Ovary (tissue), 7 donors: ENCODE measurements at regions not wholly inside any gene's neighbourhood (a gene's known extent, or its start where the extent isn't known, plus 50 kb on each side); places are given as distances from the start of the nearest gene placed in this dataset.
A peak's percentile ranks its signal among the peaks of the same experiment; 100 is the strongest.
"Not testable (repeated sequence)": the region's sequence is repeated elsewhere in the genome, so short reads cannot be mapped to it uniquely, and the experiment has no call there.

Experiments used
- DNase-seq, 5 donors: peaks; one replicate each; pipeline ENCODE4 v3.0.0-alpha.2; 2019 to 2020
- H3K27ac ChIP-seq, 2 donors: fragments of 200-600 bp; one replicate each; pipeline versions ENCODE4 v1.5.1 to v1.8.0; 2019 to 2022
- H3K27me3 ChIP-seq: fragments of 200-600 bp; one replicate; pipeline ENCODE4 v1.8.0; 2022
- H3K36me3 ChIP-seq: fragments of 200-600 bp; sonication (generic); one replicate; pipeline ENCODE4 v1.5.1; 2019
- H3K4me1 ChIP-seq: one replicate; pipeline ENCODE4 v1.8.1; 2013; ENCODE audit warnings: mild to moderate bottlenecking, moderate library complexity; ENCODE audit not compliant: insufficient read depth
- H3K4me3 ChIP-seq: fragments of 200-600 bp; sonication (generic); one replicate; pipeline ENCODE4 v1.5.1; 2017
- H3K9me3 ChIP-seq, 2 donors: fragments of 200-600 bp in 1 of 2; sonication (generic) in 1 of 2; one replicate each; pipeline versions ENCODE4 v1.5.1 to v1.8.1; 2013 to 2019; ENCODE audit warnings: mild to moderate bottlenecking in 1 of 2, moderate library complexity in 1 of 2
- EP300 ChIP-seq: sonication (generic); formaldehyde crosslinking; IDR thresholded peaks from one replicate; pipeline ENCODE4 v1.6.1; 2017; ENCODE audit warnings: antibody characterized with exemption
- POLR2A ChIP-seq: fragments of 450-650 bp; IDR thresholded peaks from one replicate; pipeline ENCODE4 v1.6.1; 2017; ENCODE audit warnings: antibody characterized with exemption, mild to moderate bottlenecking, moderate library complexity
- WGBS, 3 donors: extraction: QIAGEN DNeasy Blood & Tissue Kit in 1 of 3; methylation state at CpG; one replicate each; pipeline versions ENCODE4 v1.1.5 to v1.1.7; 2013 to 2017; 5-methylcytosine and 5-hydroxymethylcytosine counted together
- intact Hi-C, 4 donors: fragments of 100-400 bp; cut with DNase I; formaldehyde crosslinking; loops; one replicate each; pipeline versions ENCODE4 v1.11.0 to v1.15.1; 2022 to 2023
- TF ChIP-seq, protein P1 (sequence below), 3 donors: fragments of 450-650 bp in 2 of 3; fragments of 200-600 bp in 1 of 3; IDR thresholded peaks; one replicate each; pipeline versions ENCODE4 v1.5.1 to v1.8.0; 2016 to 2022; ENCODE audit warnings: antibody characterized with exemption in 3 of 3, mild to moderate bottlenecking in 1 of 3
- donor health status: DM: no; HTN: no; CAD: no; lungs with moderate emphysema.
- donor health status: DM: no; HTN: no; CAD: no.
- donor health status: Bipolar disorder and iron deficiency.
- donor health status: DM: no; HTN: no; CAD: no.
- donor health status: DM: yes; HTN: yes; CAD: no.

DNA sequence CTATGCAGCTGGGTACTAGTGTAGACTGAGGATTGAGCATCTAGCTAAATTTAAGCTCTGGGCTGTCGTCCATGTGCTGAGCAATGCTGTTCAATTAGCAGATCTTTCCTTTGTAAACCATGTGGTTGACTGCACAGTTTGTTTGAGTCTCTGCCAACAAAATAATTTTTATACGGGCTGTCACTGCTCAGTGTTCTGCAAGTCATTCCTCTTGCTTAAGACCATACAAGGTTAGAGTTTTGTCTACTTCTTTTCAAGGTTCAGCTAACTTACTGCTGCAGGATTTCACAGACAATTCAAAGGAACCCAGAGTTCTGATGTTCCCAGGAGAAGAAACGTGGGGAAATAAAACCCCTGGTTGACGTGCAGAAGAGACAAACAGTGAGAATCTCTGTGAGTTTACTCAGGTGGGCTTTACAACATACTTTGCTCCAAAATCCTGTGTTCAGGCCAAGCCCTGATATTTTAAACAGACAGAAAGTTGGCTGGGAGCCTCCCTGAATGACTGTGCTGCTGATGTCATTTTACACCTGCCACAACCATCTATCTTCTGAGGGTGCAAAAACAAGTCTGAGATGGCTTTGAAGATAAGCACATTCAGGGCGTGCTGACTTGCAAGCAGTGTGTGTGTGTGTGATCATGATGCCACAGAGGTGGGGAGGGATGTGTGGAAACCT lies 177.1 kb upstream of the SVIL start:
- intact Hi-C loops: no loop called here
- peaks cover 3% of the 10 kb centered on the region for H3K4me1 ChIP-seq
- WGBS, 3 donors: 6 to 10% (median 9%) methylated on average over 5 of the region's 5 CpGs
- no peak overlapping the region for H3K4me3 ChIP-seq
- H3K36me3 ChIP-seq: no peaks in the 10 kb centered on the region
- peak in 4 of 5 donors; percentile 37 to 70 (median 58) for DNase-seq
- H3K27ac ChIP-seq: peak overlapping the region in 1 of 2 donors; percentile 16
- H3K27me3 ChIP-seq: no peaks in the 10 kb centered on the region
- H3K9me3 ChIP-seq: no peaks in the 10 kb centered on the region
- TF ChIP-seq POLR2A (no peak), EP300 (peak; percentile 43)
- TF ChIP-seq, protein P1, sequence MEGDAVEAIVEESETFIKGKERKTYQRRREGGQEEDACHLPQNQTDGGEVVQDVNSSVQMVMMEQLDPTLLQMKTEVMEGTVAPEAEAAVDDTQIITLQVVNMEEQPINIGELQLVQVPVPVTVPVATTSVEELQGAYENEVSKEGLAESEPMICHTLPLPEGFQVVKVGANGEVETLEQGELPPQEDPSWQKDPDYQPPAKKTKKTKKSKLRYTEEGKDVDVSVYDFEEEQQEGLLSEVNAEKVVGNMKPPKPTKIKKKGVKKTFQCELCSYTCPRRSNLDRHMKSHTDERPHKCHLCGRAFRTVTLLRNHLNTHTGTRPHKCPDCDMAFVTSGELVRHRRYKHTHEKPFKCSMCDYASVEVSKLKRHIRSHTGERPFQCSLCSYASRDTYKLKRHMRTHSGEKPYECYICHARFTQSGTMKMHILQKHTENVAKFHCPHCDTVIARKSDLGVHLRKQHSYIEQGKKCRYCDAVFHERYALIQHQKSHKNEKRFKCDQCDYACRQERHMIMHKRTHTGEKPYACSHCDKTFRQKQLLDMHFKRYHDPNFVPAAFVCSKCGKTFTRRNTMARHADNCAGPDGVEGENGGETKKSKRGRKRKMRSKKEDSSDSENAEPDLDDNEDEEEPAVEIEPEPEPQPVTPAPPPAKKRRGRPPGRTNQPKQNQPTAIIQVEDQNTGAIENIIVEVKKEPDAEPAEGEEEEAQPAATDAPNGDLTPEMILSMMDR (IDR thresholded peaks at IDR 0.05): no peak

DNA sequence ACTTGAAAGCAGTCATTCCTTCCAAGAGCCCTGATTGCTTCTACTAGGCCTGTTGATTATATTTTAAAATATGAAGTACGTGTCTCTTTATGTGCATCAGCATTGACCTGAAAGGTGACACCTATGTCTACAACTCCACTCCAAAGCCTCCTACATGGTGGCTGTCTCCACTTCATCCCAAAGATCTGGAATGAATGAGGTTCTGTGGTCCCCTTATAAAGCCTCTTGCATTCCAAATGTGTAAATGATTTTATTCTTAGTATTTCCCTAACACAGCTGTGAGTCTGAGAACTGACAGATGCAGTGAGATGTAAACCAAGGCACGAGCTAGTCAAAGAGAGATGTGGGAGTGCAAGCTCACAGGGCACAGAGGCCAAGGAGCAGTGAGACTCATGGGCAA lies 176.0 kb upstream of the SVIL start:
- no peaks in the 10 kb centered on the region for H3K27me3 ChIP-seq
- TF ChIP-seq EP300 (no peak), POLR2A (no peak)
- TF ChIP-seq, protein P1 (IDR thresholded peaks at IDR 0.05): no peak
- 67 to 83% (median 83%) methylated on average over 2 of the region's 2 CpGs for WGBS, 3 donors
- H3K27ac ChIP-seq: no peak overlapping the region
- no peak for DNase-seq
- no peaks in the 10 kb centered on the region for H3K36me3 ChIP-seq
- H3K9me3 ChIP-seq: no peaks in the 10 kb centered on the region
- no peak overlapping the region for H3K4me3 ChIP-seq
- intact Hi-C loops: no loop called here
- H3K4me1 ChIP-seq: peaks cover 3% of the 10 kb centered on the region

DNA sequence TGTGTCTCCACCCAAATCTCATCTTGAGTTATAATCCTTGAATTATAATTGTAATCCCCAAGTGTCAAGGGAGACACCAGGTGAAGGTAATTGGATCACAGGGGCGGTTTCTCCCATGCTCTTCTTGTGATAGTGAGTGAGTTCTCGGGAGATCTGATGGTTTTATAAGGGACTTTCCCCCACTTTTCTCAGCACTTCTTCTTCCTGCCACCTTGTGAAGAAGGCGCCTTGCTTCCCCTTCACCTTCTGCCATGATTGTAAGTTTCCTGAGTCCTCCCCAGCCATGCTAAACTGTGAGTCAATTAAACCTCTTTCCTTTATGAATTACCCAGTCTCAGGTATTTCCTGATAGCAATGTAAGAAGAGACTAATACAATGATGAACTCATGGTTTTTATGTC lies 175.5 kb upstream of the SVIL start:
- H3K36me3 ChIP-seq, H3K27ac ChIP-seq, H3K4me3 ChIP-seq, H3K4me1 ChIP-seq, DNase-seq, intact Hi-C loops, H3K9me3 ChIP-seq, H3K27me3 ChIP-seq: not testable (repeated sequence)
- 80 to 98% (median 91%) methylated on average over 3 of the region's 3 CpGs for WGBS, 3 donors

DNA sequence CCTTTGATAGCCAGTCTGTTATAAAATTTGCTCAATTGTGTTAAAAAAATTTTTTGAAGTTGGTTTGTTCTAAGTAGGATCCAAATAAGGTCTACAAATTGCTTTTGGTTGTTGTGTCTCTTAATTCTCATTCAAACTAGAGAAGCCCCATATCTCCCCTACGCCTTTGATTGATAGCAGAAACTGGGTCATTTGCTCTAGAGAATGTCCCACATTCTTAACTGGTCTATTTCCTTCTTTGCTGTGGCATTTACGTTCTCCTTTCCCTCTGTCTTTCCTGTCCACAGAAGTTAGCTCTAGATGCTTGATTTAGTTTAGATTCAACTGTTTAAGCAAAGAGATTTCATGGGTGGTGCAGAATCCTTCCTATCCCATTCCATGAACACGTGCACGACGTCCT lies 174.6 kb upstream of the SVIL start:
- TF ChIP-seq EP300 (no peak), POLR2A (no peak)
- TF ChIP-seq, protein P1 (IDR thresholded peaks at IDR 0.05): no peak
- intact Hi-C loops: no loop called here
- Histone ChIP-seq H3K4me3 (no peak overlapping the region), H3K27ac (no peak overlapping the region), H3K4me1 (peaks cover 3% of the 10 kb centered on the region), H3K27me3 (no peaks in the 10 kb centered on the region), H3K9me3 (no peaks in the 10 kb centered on the region), H3K36me3 (no peaks in the 10 kb centered on the region)
- 94 to 96% (median 94%) methylated on average over 5 of the region's 5 CpGs for WGBS, 3 donors
- no peak for DNase-seq

DNA sequence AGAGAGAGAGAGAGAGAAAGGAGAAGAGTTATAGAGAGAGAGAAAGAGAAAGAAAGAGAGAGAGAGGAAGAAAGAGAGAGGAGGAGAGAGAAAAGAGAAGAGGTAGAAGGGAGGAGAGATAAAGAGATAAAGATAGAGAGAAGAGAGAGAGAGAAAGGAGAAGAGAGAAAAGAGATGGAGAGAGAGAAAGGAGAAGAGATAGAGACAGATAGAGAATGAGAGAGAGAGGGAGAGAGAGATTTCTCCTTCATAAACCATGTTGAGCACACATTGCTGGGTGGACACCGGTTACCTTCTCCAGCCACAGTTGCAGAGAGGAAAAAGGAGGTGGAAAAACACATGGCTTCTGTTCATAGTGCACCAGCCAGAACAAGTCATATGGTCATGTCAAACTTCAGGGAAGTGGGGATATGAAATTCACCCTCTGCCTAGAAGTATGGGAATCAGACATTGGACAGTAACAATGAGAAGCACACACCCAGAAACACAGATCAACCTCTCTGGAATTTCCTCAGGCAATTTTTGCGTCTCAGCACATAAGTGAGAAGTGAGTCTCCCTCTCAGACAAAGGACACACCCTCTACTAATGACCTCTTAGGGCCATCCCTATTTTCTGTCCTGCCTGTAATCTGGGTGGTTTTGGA lies 172.5 kb upstream of the SVIL start:
- DNase-seq: no peak
- Histone ChIP-seq H3K4me3 (no peak overlapping the region), H3K27ac (no peak overlapping the region), H3K27me3 (no peaks in the 10 kb centered on the region), H3K9me3 (no peaks in the 10 kb centered on the region), H3K36me3 (no peaks in the 10 kb centered on the region), H3K4me1 (peaks cover 2% of the 10 kb centered on the region)
- 67 to 80% (median 79%) methylated on average over 2 of the region's 2 CpGs for WGBS, 3 donors
- TF ChIP-seq POLR2A: no peak
- no peak for TF ChIP-seq EP300
- TF ChIP-seq, protein P1 (IDR thresholded peaks at IDR 0.05): no peak
- intact Hi-C loops: no loop called here
